ENCODE measurements at regions not wholly inside any gene's neighbourhood (a gene's known extent, or its start where the extent isn't known, plus 50 kb on each side); places are given as distances from the start of the nearest gene placed in this dataset.
"Not testable (repeated sequence)": the region's sequence is repeated elsewhere in the genome, so short reads cannot be mapped to it uniquely, and the experiment has no call there.

DNA sequence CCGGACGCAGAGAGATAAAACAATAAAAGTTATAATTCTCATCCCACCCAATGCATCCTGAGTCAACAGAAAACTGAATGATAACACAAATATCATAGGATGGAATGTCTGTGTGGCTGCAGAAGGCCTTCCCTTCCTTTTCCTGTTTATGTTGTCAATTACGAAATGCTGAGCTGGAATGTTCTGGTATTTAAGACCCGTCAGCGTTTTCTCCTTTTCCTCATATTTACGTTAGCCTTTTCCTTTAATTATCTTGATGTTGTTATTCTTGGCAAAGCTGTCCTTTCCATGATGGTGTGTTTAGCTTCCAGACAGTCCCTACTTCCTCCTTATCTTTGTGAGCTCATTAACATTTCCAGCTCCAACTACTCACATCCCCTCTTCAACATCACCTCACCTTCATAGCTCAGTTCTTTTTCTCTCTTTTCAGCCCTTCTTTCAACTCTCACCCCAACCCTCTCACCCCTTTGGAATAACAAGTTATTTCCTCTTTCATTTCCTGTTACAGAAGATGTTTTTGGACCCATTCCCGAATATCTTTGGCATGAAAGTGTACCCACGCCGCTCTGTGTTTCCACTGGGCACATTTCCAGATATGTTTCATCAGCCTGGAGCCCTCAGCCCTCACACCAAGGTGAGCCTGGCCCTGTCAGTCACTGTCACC, 221.6 kb downstream of the NR2F1-AS1 start:
- no peak for DNase-seq

DNA sequence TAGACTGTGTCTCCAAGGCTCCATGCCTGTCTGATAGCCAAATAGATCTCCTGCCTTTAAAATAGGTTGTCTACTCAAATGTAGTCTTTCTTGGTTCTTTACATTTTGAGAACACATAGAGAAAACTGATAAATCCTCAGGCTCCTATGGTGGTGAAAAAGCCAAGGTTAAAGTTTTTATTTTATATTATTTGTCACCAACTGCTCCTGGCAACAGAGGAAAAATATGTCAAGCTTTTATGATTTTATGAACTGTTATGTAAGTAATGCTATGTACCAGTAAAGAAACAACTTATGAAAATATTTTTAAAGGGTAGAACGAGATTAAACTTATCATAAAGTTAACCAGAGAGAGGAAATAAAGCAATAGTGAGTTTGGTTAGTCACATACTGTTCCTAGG, 222.8 kb downstream of the NR2F1-AS1 start:
- no peak for DNase-seq

DNA sequence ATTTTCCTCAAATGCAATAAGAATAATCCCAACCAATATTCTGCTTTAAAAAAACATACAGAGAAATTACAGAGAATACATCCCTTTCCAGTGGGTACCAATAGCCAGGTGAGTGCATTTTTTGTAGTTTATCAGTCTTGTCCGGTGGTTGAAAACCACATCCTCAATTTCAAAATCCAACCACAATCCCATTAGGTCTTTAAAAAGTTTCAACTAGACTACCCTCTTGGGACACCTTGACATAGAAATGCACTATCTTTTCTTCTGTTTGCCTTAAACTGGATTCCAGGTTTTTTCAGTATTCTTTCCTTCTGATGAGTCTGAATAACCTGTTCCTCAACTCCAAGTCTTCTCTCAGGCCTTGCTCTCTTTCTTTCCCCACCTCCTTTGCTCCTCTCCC, 223.3 kb downstream of the NR2F1-AS1 start:
- no peak for DNase-seq

DNA sequence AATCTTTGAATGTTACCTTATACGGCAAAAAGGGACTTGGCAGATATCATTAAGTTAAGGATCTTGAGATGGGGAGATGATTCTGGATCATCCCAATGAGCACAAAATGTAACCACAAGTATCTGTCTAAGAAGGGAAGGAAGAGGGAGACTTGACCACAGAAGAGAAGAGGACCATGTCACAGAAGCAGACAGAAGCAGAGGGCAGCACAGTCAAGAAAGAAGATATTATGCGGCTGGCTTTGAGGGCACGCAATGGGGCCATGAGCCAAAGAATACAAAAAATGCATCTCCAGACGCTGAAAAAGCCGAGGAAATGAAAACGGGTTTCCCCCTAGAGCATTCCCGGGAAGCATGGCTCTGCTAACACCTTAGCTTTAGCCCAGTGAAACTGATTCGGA, 225.3 kb downstream of the NR2F1-AS1 start:
- no peak for DNase-seq

DNA sequence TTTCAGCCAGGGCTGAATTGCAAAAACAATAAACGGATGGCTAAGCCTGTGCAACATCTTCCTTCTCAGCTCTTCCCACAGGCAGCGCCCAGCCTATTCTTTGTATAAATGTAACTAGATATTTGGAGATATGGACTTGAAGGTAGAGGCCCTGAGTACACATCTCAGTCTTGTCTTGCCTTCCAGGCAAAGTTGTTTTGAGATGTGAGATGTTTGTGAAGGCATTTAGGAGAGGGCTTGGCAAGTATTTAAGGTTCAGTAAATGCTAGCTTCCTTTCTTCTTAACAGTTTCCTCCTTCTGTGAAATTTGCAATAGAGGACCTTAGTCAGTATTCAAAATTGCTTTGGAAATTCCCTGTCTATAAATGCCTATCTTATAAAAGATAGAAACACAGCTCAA, 228.8 kb downstream of the NR2F1-AS1 start:
- no peak for DNase-seq

DNA sequence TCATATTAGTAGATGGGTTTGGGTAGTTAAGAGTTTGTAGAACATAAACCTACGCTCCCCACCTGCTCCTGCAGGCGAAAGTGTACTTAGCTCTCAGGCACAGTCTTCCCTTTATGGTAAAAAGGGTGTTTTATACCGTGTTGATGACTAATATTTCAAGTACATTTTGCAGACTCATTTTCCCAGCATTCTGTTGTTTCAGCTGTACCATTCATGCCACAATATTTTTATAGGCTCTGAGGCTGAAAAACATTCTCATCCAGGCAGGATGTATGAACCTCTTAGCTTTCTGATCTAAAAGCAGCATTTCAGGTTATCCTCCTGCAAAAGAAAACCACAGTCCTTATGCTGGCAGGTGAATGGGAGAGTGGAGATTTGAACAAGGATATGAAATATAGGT, 231.4 kb downstream of the NR2F1-AS1 start:
- no peak for DNase-seq

DNA sequence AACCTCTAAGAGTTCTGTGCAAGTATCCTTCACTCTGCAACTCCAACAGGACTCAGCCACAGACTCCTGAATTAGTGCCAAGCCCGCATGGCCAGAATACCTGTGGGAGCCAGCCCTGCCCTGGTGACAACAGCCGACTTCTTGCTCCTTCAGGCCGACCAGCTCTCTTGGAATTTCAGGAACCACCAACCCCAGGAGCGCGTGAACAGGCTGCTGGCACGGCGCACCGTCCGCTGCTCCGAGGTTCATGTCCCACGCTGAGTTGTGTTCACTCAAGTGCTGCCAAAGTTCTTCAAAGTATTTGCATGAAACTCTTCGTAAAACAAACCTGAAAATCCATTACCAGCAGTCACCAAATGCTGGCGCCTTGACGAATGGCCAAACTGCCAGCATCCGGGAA, 232.8 kb downstream of the NR2F1-AS1 start:
- no peak for DNase-seq

DNA sequence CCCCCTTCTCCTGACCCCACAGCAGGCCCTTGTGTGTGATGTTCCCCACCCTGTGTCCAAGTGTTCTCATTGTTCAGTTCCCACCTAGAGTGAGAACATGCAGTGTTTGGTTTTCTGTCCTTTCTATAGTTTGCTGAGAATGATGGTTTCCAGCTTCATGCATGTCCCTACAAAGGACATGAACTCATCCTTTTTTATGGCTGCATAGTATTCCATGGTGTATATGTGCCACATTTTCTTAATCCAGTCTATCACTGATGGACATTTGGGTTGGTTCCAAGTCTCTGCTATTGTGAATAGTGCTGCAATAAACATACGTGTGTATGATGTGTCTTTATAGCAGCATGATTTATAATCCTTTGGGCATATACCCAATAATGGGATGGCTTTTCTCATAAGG, 234.2 kb downstream of the NR2F1-AS1 start:
- DNase-seq = not testable (repeated sequence)

DNA sequence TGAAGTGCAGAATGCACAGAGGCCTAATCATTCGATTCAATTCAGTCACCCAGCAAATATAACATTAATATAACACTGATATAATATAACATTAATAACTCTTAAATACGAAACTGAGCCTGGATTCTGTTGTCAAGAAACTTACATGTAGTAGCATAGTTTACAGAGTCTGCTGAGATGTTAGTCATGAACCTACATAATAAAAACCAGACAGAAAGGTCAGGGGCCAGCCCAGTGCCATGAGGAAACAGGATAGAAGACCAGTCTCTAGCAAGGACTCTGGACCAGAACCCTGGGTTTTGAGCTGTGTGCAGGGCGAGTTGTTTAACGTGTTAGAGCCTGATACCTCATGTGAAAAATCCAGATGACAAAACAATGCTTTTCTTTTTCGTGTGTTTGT, 234.7 kb downstream of the NR2F1-AS1 start:
- DNase-seq = no peak

DNA sequence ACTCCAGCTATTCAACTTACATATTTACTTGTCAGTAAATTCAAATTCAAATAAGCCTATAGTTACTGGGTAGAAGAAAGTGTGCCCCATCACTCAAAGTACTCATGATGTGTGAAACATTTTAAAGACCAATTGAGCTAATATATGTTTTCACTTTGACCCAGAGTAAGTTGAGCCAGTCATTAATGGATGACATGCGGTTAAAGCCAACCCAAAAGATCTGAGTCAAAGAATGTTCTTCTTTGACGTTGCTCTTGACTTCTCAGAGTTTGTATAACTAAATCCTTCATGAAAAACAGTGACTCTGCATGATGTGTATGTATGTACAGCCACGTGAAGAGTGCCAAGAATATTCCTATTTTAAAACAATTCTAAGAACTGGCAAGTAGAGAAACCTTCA, 237.4 kb downstream of the NR2F1-AS1 start:
- DNase-seq = no peak

DNA sequence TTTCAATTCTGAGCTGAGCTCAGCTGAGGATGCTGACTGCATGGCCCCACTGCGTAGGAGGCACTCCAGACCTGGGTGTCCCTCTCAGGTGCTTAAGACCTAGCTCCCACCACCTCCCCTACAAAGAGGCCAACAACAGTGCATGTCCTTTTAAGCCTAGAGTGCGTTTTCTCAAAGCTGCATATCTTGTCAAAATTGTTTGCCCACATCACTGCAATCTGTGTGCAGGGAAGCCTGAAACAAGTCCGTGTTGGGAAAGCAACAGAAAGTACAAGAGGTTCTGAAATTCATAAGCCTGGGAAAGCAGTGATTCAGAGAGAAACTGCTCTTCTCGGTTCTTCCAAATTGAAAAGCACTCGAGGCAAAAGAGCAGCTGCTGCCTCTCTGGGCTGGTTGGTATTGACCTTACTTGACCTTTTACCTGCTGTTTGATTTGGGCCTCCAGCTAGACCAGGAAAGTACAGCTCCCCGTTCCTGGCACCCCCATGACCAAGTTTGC, 238.4 kb downstream of the NR2F1-AS1 start:
- no peak for DNase-seq

DNA sequence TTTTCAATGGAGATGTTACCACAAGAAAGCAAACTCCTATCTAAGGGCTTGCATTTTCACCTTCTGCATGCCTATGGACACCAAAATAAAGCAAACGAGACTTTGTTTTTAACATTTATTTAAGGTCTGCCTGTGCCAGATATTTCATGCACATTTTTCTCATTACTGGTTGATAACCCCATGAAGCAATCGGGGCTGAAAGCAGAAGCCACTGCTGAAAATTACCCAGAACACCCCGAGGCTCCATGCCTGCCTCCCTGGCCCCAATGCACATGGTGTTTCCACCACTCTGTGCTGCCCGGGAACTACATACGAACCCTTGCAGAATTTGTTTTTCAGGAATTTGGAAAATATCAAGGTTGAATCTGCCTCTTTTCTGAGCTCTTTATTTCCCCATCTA, 240.1 kb downstream of the NR2F1-AS1 start:
- no peak for DNase-seq

DNA sequence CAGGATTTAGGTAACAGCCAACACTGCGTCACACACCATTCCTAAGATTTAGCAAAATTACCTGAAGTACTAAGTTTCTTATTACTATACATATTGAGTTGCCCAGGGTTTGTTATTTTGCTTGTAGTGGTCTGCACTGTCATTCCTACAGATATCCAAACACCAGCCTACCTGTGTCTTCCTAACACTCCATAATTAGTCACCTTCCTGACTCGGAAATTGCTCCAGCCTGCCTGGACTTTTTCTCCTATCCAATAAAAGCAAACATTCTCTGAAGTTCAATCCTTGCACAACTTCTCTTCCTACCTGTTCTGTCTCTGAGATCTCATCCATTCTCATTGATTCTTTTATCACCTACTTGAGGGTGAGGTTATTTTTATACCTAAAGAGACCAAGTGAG, 243.9 kb downstream of the NR2F1-AS1 start:
- no peak for DNase-seq

DNA sequence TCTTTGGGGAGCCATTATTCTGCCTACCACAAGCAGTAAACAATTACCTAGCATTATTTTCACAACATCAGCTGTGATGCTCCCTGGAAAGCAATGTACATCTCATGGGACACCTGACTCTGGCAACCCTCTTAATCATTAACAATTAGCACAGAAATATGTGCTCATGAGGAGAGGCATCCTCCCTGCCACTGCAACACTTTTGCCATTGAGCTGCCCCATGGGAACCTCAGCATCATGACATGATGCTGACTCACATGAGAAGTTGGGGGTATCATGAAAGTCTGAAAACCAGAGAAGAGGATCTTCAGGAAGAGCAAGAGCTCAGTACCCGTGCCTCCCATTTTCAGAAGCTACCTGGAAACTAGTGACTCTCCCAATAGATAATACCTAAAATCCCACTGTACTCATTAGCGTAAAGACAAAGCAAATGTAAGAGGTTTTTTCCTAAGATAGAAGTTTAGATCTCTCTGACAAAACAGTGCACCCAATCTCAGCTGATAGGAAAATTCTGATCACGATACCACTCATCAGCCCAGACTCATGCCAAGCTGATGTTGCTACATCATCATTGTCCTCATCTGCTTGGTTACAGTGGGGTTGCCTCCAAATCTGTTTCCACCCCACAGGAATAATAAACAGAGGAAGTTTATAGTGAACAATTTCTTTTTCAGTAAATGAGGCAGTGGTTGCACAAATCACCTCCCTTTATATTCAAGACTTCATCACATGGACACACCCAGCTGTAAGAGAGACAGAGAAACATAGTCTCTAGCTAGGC, 244.5 kb downstream of the NR2F1-AS1 start:
- DNase-seq = no peak

DNA sequence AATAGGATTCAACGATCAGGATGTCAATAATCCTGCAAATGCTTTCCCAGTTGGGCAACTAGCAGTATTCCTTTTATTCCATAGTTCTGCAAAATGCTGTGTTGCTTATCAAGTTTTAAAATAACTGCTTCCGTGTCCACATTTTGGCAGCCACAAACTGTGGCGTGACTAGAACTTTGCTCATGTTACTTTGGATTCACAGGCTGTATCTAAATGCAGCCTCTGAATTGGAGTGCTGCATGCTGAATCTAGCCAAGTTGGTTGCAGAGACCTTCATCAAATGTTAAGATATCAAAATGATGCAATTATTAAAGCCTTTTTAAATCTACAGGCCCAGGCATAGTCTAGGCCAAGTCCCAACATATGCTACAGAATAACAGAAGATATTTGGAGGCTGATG, 249.2 kb downstream of the NR2F1-AS1 start:
- DNase-seq = no peak

DNA sequence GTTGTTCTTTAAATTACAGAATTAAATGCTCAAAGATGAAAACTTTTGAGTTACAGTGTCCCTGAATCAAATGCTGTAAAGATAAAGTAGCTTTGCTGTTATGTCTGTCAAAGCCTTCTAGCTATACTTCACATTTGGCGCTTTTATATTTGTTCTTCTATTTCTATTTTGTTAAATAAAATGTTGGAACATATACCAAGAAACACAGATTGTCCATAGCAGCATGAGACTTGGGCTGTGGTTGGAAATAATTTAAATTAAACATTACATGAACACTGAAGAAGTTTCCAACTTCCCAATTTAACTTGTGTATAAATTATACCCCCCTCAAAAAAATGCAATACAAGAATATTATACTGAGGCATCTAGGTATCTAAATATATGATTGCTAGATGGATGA, 249.8 kb downstream of the NR2F1-AS1 start:
- DNase-seq = no peak

DNA sequence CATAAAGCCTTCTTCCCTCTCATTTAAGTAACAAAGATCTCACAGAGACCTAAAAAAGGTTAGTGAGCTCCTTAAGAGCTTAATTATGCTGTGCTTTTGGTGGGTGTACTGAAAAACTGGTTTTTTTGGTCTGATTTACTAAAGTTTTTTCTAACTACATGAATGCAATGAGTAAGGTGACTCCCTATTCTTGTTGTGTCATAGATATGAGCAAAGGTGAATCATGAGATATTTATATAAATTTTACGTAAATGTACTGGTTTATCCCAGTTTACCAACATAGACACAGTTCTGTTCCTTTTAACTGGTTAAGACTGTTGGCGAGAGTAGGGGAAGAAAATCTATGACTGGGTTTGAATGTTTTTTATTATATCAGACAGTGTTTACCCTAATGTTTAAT, 250.5 kb downstream of the NR2F1-AS1 start:
- DNase-seq = no peak

DNA sequence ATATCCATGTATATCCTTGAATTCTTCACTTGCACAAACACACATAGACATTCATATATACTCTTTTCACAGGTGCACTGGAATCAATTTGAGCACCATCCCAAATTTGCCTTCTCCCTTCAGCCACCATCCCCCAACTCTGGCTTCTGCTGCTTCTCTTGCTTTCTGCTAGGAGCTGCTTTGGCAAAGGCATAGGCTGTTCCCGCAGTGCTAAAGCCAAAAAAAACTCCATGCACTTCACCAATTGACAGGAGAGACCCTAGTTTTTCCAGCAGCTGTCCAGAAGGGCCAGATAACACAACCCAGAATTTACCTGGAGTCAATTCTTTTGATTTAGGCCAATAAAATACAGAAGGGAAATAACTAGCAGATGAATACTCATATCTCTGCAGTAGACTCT, 251.3 kb downstream of the NR2F1-AS1 start:
- no peak for DNase-seq

DNA sequence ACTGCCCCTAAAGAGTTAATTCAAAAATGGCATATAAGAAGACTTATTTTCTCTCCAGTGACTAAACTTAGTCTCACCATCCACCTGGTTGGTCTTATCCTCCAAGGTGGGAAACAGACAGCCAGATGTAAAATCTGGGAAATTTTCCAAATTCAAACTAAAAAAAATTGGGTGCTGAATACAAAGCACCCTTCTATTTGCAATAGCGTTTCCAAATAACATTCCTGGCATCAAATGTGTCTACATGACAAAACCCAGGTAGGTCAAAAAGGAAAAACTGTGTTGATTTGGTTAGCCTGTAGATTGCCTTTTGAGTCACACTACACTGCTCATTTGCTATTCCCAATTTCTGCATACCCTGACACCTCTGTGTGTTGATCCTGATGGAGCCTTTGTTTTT, 252.2 kb downstream of the NR2F1-AS1 start:
- no peak for DNase-seq

DNA sequence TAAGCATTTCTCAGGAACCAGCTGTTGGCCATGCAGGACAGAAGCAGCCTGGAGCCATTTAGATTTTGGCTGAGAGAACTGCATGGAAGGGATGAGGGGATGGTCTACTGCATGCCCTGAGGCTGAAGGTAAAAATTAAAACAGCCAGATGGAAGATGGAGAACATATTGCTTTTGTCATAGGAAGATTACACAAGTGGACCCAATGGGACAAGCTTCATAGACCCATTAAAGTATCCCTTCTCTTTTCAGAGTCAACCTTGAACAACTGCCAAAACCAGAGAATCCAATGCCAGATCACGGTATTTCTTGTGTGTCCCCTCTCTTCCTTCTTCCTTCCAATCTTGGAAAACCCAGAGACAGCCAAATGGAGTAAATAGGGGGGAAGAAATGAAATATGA, 253.4 kb downstream of the NR2F1-AS1 start:
- DNase-seq = no peak

DNA sequence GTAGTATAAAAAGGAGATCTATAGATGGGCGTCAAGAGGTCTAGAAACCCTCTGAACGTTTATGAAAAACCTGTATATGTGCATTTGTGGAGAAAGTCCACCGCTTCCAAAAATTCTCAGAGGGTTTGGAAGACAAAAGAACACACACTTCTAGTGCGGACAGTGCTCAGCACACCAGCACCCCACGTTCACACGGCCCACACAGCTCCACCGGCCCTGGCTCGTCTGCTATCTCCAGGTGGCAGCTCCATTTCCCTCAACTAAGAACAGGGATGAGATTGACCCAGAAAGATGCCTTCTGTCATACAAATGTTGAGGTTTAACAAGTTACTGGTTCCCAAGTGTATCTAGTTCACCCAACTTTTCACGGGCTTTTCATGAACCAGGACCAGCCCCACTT, 255.1 kb downstream of the NR2F1-AS1 start:
- DNase-seq = no peak

DNA sequence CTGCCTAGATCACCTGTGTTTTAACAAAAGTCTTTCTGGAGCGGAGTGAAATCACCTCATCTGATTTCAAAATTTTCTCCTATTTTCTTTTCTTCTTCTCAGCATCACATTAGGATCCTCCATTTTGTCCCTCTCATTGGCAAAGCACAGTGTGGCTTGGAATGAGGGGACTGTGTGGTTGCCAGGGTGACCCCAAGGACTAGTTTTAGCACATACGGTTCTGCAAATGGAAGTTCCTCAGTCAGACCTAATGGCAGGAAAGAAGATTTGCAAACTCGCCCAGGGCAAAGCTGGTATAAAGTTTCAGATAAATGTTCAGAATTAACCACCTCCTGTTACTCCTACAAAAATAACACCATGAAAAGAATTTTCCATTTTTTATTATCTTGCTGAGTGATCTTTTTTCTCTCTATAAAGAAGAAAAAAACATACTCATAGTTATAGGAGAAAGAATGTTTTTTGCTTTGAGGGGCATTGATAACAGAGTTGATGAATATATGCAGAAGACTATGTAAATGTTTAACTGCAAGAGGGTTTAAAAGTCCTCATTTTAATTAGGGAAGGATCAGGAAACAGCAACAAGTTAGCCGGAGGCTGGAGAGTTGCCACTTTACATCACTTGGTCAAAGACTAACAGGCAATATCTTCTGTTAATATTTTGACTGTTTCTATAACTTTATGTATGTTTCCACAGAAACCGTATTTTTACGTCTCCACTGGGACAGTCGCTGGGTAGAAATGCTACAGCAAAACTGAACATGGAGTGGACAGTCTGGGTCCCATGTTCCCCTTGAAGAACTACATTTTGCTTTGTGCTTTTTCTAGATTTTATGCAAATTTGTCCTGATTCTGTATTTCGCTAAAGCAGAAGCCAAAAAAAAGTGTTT, 257.8 kb downstream of the NR2F1-AS1 start:
- DNase-seq = no peak

DNA sequence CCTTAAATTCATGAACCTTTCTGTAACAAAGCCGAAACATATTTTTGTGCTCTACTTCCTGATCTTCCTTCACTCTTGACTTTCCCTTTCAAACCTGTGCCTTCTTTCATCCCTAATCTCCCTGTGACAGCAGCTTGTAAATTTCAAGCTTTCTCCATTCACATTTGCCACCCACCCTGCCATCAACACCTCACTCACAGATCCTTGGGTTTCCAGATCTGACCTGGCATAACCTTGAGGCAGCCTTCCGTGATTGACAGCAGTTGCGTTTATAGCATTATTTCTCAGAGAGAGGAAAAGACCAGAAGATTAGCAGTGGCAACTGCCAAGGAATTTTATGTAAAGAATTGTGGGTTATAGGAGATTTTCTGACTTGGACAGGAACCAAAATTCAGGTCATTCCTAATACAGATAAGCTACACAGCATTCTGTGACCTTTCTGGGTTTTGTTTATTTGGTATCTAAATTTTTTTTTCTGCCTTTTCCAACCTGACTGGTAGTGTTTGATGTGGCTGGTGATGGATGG, 260.0 kb downstream of the NR2F1-AS1 start:
- no peak for DNase-seq
